ENCODE measurements at regions not wholly inside any gene's neighbourhood (a gene's known extent, or its start where the extent isn't known, plus 50 kb on each side); places are given as distances from the start of the nearest gene placed in this dataset.

- Histone ChIP-seq H3K27ac (ENCODE audit: low read length, poor library complexity, severe bottlenecking) (no peak overlapping the region), H4K8ac (ENCODE audit: low read length) (no peak overlapping the region), H3K36me3 (ENCODE audit: control insufficient read depth in 1 of 2, insufficient read depth in 2 of 2, low read depth in 1 of 2, low read length in 2 of 2) (no peaks in the 10 kb centered on the region), H3K9ac (ENCODE audit: low read length) (no peak overlapping the region), H3K4me2 (ENCODE audit: low read length, poor library complexity, severe bottlenecking) (no peak overlapping the region), H3K9me3 (ENCODE audit: control insufficient read depth, low read length) (no peaks in the 10 kb centered on the region), H3K4me1 (ENCODE audit: control insufficient read depth, insufficient read depth, low read depth, low read length) (no peaks in the 10 kb centered on the region), H3K4ac (ENCODE audit: low read depth in 1 of 2, low read length in 2 of 2) (no peak overlapping the region), H3K27me3 (ENCODE audit: control insufficient read depth in 1 of 2, insufficient read depth in 1 of 2, low read length in 2 of 2) (no peaks in the 10 kb centered on the region), H2AK5ac (ENCODE audit: low read length, severe bottlenecking) (no peak overlapping the region), H3K18ac (ENCODE audit: low read depth in 1 of 2, low read length in 2 of 2) (no peak overlapping the region), H3K14ac (ENCODE audit: low read length in 2 of 2) (no peak overlapping the region), H3K4me3 (ENCODE audit: insufficient read depth in 1 of 2, low read depth in 1 of 2, low read length in 2 of 2) (no peak overlapping the region), H2BK15ac (ENCODE audit: low read depth, poor library complexity, severe bottlenecking) (no peak overlapping the region), H2AFZ (ENCODE audit: low read depth, low read length) (no peak overlapping the region), H4K91ac (ENCODE audit: low read length) (no peak overlapping the region), H2BK12ac (ENCODE audit: low read length in 2 of 2) (peak overlapping the region in 1 of 2 experiments; percentile 81), H3K23ac (ENCODE audit: low read length in 2 of 2) (no peak overlapping the region), H2BK120ac (ENCODE audit: low read depth, low read length) (no peak overlapping the region), H3K79me1 (replicated peaks; ENCODE audit: low read length, poor library complexity, severe bottlenecking) (no peaks in the 10 kb centered on the region), H2BK5ac (ENCODE audit: low read depth, low read length, poor library complexity, severe bottlenecking) (no peak overlapping the region)
- 60% methylated on average over 2 of the region's 2 CpGs for WGBS
- DNase-seq: no peak
Measured at GRCh38 chr1:199283794-199284193, 645.0 kb downstream of the PTPRC start.

- H3K4me1 ChIP-seq (ENCODE audit: control insufficient read depth, insufficient read depth, low read depth, low read length): no peaks in the 10 kb centered on the region
- H2BK5ac ChIP-seq (ENCODE audit: low read depth, low read length, poor library complexity, severe bottlenecking): no peak overlapping the region
- H2BK15ac ChIP-seq (ENCODE audit: low read depth, poor library complexity, severe bottlenecking): no peak overlapping the region
- no peak overlapping the region for H3K18ac ChIP-seq (ENCODE audit: low read depth in 1 of 2, low read length in 2 of 2)
- H3K27ac ChIP-seq (ENCODE audit: low read length, poor library complexity, severe bottlenecking): no peak overlapping the region
- H3K27me3 ChIP-seq (ENCODE audit: control insufficient read depth in 1 of 2, insufficient read depth in 1 of 2, low read length in 2 of 2): no peaks in the 10 kb centered on the region
- no peak overlapping the region for H2AFZ ChIP-seq (ENCODE audit: low read depth, low read length)
- no peak for DNase-seq
- no peak overlapping the region for H3K4ac ChIP-seq (ENCODE audit: low read depth in 1 of 2, low read length in 2 of 2)
- H3K4me3 ChIP-seq (ENCODE audit: insufficient read depth in 1 of 2, low read depth in 1 of 2, low read length in 2 of 2): no peak overlapping the region
- no peak overlapping the region for H4K91ac ChIP-seq (ENCODE audit: low read length)
- H2AK5ac ChIP-seq (ENCODE audit: low read length, severe bottlenecking): no peak overlapping the region
- H2BK12ac ChIP-seq (ENCODE audit: low read length in 2 of 2): no peak overlapping the region
- no peak overlapping the region for H3K9ac ChIP-seq (ENCODE audit: low read length)
- no peak overlapping the region for H3K14ac ChIP-seq (ENCODE audit: low read length in 2 of 2)
- H3K9me3 ChIP-seq (ENCODE audit: control insufficient read depth, low read length): no peaks in the 10 kb centered on the region
- WGBS: 71% methylated on average over 1 of the region's 1 CpG
- no peaks in the 10 kb centered on the region for H3K79me1 ChIP-seq (replicated peaks; ENCODE audit: low read length, poor library complexity, severe bottlenecking)
- no peak overlapping the region for H3K4me2 ChIP-seq (ENCODE audit: low read length, poor library complexity, severe bottlenecking)
- no peaks in the 10 kb centered on the region for H3K36me3 ChIP-seq (ENCODE audit: control insufficient read depth in 1 of 2, insufficient read depth in 2 of 2, low read depth in 1 of 2, low read length in 2 of 2)
- H2BK120ac ChIP-seq (ENCODE audit: low read depth, low read length): no peak overlapping the region
- H3K23ac ChIP-seq (ENCODE audit: low read length in 2 of 2): no peak overlapping the region
- H4K8ac ChIP-seq (ENCODE audit: low read length): no peak overlapping the region
Measured at GRCh38 chr1:199287206-199287605, 648.4 kb downstream of the PTPRC start.

DNA sequence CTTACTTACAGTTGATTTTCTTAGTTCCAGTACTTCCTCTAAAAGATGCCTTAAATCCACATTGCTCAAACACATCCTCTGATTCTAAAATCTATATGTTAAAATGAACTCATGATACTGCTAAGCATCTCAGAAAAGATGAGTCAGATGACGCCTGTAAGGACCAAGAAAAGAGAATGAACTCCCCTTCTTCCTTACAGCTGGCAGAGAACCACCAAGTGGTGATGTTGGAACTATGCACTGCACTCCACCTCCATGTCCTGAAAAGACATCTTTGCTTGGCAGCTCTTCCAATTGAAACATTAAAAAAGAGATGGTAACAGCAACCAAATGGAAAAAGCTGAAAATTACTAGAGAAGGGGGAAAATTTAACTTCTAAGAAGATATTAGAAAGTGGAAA, 648.8 kb downstream of the PTPRC start:
- no peaks in the 10 kb centered on the region for H3K9me3 ChIP-seq (ENCODE audit: control insufficient read depth, low read length)
- no peak overlapping the region for H3K23ac ChIP-seq (ENCODE audit: low read length in 2 of 2)
- no peak overlapping the region for H4K91ac ChIP-seq (ENCODE audit: low read length)
- no peak overlapping the region for H3K4ac ChIP-seq (ENCODE audit: low read depth in 1 of 2, low read length in 2 of 2)
- no peak overlapping the region for H2BK15ac ChIP-seq (ENCODE audit: low read depth, poor library complexity, severe bottlenecking)
- no peaks in the 10 kb centered on the region for H3K79me1 ChIP-seq (replicated peaks; ENCODE audit: low read length, poor library complexity, severe bottlenecking)
- no peak overlapping the region for H2BK5ac ChIP-seq (ENCODE audit: low read depth, low read length, poor library complexity, severe bottlenecking)
- no peak overlapping the region for H2BK12ac ChIP-seq (ENCODE audit: low read length in 2 of 2)
- DNase-seq: no peak
- no peaks in the 10 kb centered on the region for H3K27me3 ChIP-seq (ENCODE audit: control insufficient read depth in 1 of 2, insufficient read depth in 1 of 2, low read length in 2 of 2)
- H3K14ac ChIP-seq (ENCODE audit: low read length in 2 of 2): no peak overlapping the region
- WGBS: 73% methylated on average over 1 of the region's 1 CpG
- no peaks in the 10 kb centered on the region for H3K4me1 ChIP-seq (ENCODE audit: control insufficient read depth, insufficient read depth, low read depth, low read length)
- no peak overlapping the region for H2AFZ ChIP-seq (ENCODE audit: low read depth, low read length)
- H3K9ac ChIP-seq (ENCODE audit: low read length): no peak overlapping the region
- H2BK120ac ChIP-seq (ENCODE audit: low read depth, low read length): no peak overlapping the region
- no peak overlapping the region for H3K4me3 ChIP-seq (ENCODE audit: insufficient read depth in 1 of 2, low read depth in 1 of 2, low read length in 2 of 2)
- no peak overlapping the region for H3K4me2 ChIP-seq (ENCODE audit: low read length, poor library complexity, severe bottlenecking)
- H2AK5ac ChIP-seq (ENCODE audit: low read length, severe bottlenecking): no peak overlapping the region
- H3K27ac ChIP-seq (ENCODE audit: low read length, poor library complexity, severe bottlenecking): no peak overlapping the region
- H4K8ac ChIP-seq (ENCODE audit: low read length): no peak overlapping the region
- H3K18ac ChIP-seq (ENCODE audit: low read depth in 1 of 2, low read length in 2 of 2): no peak overlapping the region
- no peaks in the 10 kb centered on the region for H3K36me3 ChIP-seq (ENCODE audit: control insufficient read depth in 1 of 2, insufficient read depth in 2 of 2, low read depth in 1 of 2, low read length in 2 of 2)

DNA sequence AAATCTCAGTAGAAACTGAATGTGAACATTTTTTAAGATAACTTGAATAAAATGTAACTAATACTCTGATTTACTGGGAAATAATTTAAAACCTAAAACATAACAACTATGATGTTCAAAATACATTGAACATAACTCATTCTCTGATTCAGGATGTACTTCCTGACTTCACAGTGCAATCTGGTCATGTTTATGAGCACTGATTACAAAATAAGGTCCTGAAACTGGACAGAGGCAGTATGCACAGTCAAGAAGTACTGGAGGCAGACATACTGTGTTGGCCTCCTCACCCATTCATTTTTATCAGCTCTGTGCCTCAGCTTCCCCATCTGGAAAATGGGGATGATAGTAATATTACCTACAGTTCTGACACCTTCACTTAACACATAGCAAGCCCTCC, 651.3 kb downstream of the PTPRC start:
- H2BK15ac ChIP-seq (ENCODE audit: low read depth, poor library complexity, severe bottlenecking): no peak overlapping the region

More for the DNA sequence above, 651.3 kb downstream of the PTPRC start:
- no peaks in the 10 kb centered on the region for H3K9me3 ChIP-seq (ENCODE audit: control insufficient read depth, low read length)
- no peak overlapping the region for H2BK120ac ChIP-seq (ENCODE audit: low read depth, low read length)
- H3K4ac ChIP-seq (ENCODE audit: low read depth in 1 of 2, low read length in 2 of 2): no peak overlapping the region
- no peaks in the 10 kb centered on the region for H3K79me1 ChIP-seq (replicated peaks; ENCODE audit: low read length, poor library complexity, severe bottlenecking)
- no peaks in the 10 kb centered on the region for H3K36me3 ChIP-seq (ENCODE audit: control insufficient read depth in 1 of 2, insufficient read depth in 2 of 2, low read depth in 1 of 2, low read length in 2 of 2)
- H4K8ac ChIP-seq (ENCODE audit: low read length): no peak overlapping the region
- H2BK12ac ChIP-seq (ENCODE audit: low read length in 2 of 2): no peak overlapping the region
- no peak overlapping the region for H3K27ac ChIP-seq (ENCODE audit: low read length, poor library complexity, severe bottlenecking)
- no peak overlapping the region for H3K9ac ChIP-seq (ENCODE audit: low read length)
- no peaks in the 10 kb centered on the region for H3K4me1 ChIP-seq (ENCODE audit: control insufficient read depth, insufficient read depth, low read depth, low read length)
- H3K14ac ChIP-seq (ENCODE audit: low read length in 2 of 2): no peak overlapping the region
- no peak overlapping the region for H3K4me3 ChIP-seq (ENCODE audit: insufficient read depth in 1 of 2, low read depth in 1 of 2, low read length in 2 of 2)
- no peak overlapping the region for H3K23ac ChIP-seq (ENCODE audit: low read length in 2 of 2)
- H3K4me2 ChIP-seq (ENCODE audit: low read length, poor library complexity, severe bottlenecking): no peak overlapping the region
- H3K27me3 ChIP-seq (ENCODE audit: control insufficient read depth in 1 of 2, insufficient read depth in 1 of 2, low read length in 2 of 2): no peaks in the 10 kb centered on the region
- no peak overlapping the region for H2BK5ac ChIP-seq (ENCODE audit: low read depth, low read length, poor library complexity, severe bottlenecking)
- no peak overlapping the region for H4K91ac ChIP-seq (ENCODE audit: low read length)
- H3K18ac ChIP-seq (ENCODE audit: low read depth in 1 of 2, low read length in 2 of 2): no peak overlapping the region
- DNase-seq: no peak
- H2AK5ac ChIP-seq (ENCODE audit: low read length, severe bottlenecking): no peak overlapping the region
- H2AFZ ChIP-seq (ENCODE audit: low read depth, low read length): no peak overlapping the region

Measured in mesenchymal stem cell (in vitro differentiated cells and primary cell).